GM12878 (cell line): ENCODE measurements at regions not wholly inside any gene's neighbourhood (a gene's known extent, or its start where the extent isn't known, plus 50 kb on each side); places are given as distances from the start of the nearest gene placed in this dataset.

ENCODE experiments used
- ATAC-seq: fragments of 200-7000 bp; cut with Tn5 transposase; 3 replicates; pipeline ENCODE4 v1.9.1; 2020; ENCODE audit warnings: mild to moderate bottlenecking, moderate library complexity
- BruUV-seq: library from RNA; stranded (reverse); fragments of 400-500 nt; replicated peaks from 2 replicates; lab custom pipeline; 2021; lab: Mats Ljungman, UMichigan
- CTCF ChIA-PET: fragments of 300-600 bp; sonication (Branson Sonifier 250); formaldehyde crosslinking; extraction: SDS; loops from one replicate; lab custom pipeline; 2021; ENCODE audit warnings: inconsistent platforms; lab: Yijun Ruan, JAX
- POLR2A ChIA-PET: fragments of 350-600 bp; formaldehyde crosslinking; extraction: SDS; loops from one replicate; lab custom pipeline; 2021; ENCODE audit warnings: inconsistent platforms; lab: Charles Lee
- RAD21 ChIA-PET: fragments of 300-600 bp; sonication (Branson Sonifier 250); formaldehyde crosslinking; loops from one replicate; lab custom pipeline; 2023; ENCODE audit warnings: antibody characterized with exemption; ENCODE audit not compliant: unreplicated experiment; lab: Charles Lee
- SMC1A ChIA-PET: fragments of 300-600 bp; sonication (Branson Sonifier 250); formaldehyde crosslinking; loops from one replicate; lab custom pipeline; 2023; ENCODE audit not compliant: unreplicated experiment, uncharacterized antibody; lab: Charles Lee
- DNase-seq: peaks from one replicate; pipeline ENCODE4 v3.0.0-alpha.2; 2011; ENCODE audit warnings: low read depth, low spot score
- FAIRE-seq: peaks from 3 replicates; lab custom pipeline; 2011; peaks lifted over from hg19 to GRCh38; lab: Jason Lieb, UNC
- H2AFZ ChIP-seq: 2 replicates; pipeline ENCODE4 v1.6.0; 2011; ENCODE audit warnings: low read depth, low read length, control low read depth; ENCODE audit not compliant: control insufficient read depth
- H3K27ac ChIP-seq: 2 replicates; pipeline ENCODE4 v1.5.1; 2011; ENCODE audit warnings: control low read depth; ENCODE audit not compliant: control insufficient read depth, insufficient read depth
- H3K27me3 ChIP-seq, 2 experiments: replicated peaks in 1 of 2; 2 replicates each; pipeline versions ENCODE4 v1.6.0 to v1.6.1; 2011; ENCODE audit warnings: low read length in 1 of 2; ENCODE audit not compliant: control insufficient read depth in 2 of 2, insufficient read depth in 2 of 2
- H3K36me3 ChIP-seq, 2 experiments: 2 replicates each; pipeline ENCODE4 v1.5.1; 2011; ENCODE audit warnings: low read length in 1 of 2; ENCODE audit not compliant: control insufficient read depth in 2 of 2, insufficient read depth in 2 of 2
- H3K4me1 ChIP-seq: 2 replicates; pipeline ENCODE4 v1.6.1; 2011; ENCODE audit warnings: mild to moderate bottlenecking, low read length, moderate library complexity, mixed read lengths; ENCODE audit not compliant: control insufficient read depth, insufficient read depth
- H3K4me2 ChIP-seq: 2 replicates; pipeline ENCODE4 v1.6.0; 2011; ENCODE audit warnings: control low read depth; ENCODE audit not compliant: control insufficient read depth, insufficient read depth
- H3K4me3 ChIP-seq: fragments of 200-600 bp; sonication (generic); 2 replicates; pipeline ENCODE4 v1.5.1; 2016
- H3K79me2 ChIP-seq: 2 replicates; pipeline ENCODE4 v1.6.0; 2011; ENCODE audit warnings: low read length; ENCODE audit not compliant: control insufficient read depth, insufficient read depth
- H3K9ac ChIP-seq: 2 replicates; pipeline ENCODE4 v1.8.0; 2011; ENCODE audit warnings: low read length, control low read depth, mixed read lengths; ENCODE audit not compliant: control insufficient read depth, insufficient read depth
- H3K9me3 ChIP-seq: replicated peaks from 3 replicates; pipeline ENCODE4 v1.5.1; 2011; ENCODE audit warnings: mild to moderate bottlenecking, low read length; ENCODE audit not compliant: control insufficient read depth, insufficient read depth
- H4K20me1 ChIP-seq: 2 replicates; pipeline ENCODE4 v1.6.0; 2011; ENCODE audit not compliant: control insufficient read depth, insufficient read depth
- ETV6 ChIP-seq, 2 experiments: fragments of 450-650 bp in 1 of 2; IDR thresholded peaks in 1 of 2; conservative IDR thresholded peaks in 1 of 2; 2 replicates each; pipeline ENCODE4 v1.6.1; 2014; ENCODE audit warnings: antibody characterized with exemption in 1 of 2, borderline replicate concordance in 1 of 2, low read depth in 1 of 2, mild to moderate bottlenecking in 1 of 2, moderate library complexity in 1 of 2
- GABPA ChIP-seq: IDR thresholded peaks from 2 replicates; pipeline ENCODE4 v1.6.1; 2014; ENCODE audit warnings: antibody characterized with exemption, low read depth, mild to moderate bottlenecking, inconsistent platforms
- HDAC2 ChIP-seq: fragments of 200-600 bp; sonication (generic); IDR thresholded peaks from 2 replicates; pipeline ENCODE4 v1.6.1; 2017
- IKZF1 ChIP-seq: fragments of 450-650 bp; conservative IDR thresholded peaks from 2 replicates; pipeline ENCODE4 v1.6.1; 2017; ENCODE audit warnings: antibody characterized with exemption, mild to moderate bottlenecking
- IKZF2 ChIP-seq, 2 experiments: fragments of 450-650 bp; IDR thresholded peaks; 2 replicates each; pipeline ENCODE4 v1.6.1; 2017; ENCODE audit warnings: mild to moderate bottlenecking in 2 of 2, moderate library complexity in 2 of 2
- MTA3 ChIP-seq: IDR thresholded peaks from 2 replicates; pipeline ENCODE4 v1.6.1; 2012; ENCODE audit warnings: low read length, inconsistent platforms, borderline replicate concordance
- NR2F1 ChIP-seq: fragments of 450-650 bp; conservative IDR thresholded peaks from 2 replicates; pipeline ENCODE4 v1.6.1; 2017; ENCODE audit warnings: mild to moderate bottlenecking
- POLR2AphosphoS2 ChIP-seq: IDR thresholded peaks from 2 replicates; pipeline ENCODE4 v1.6.1; 2011; ENCODE audit warnings: low read depth, mild to moderate bottlenecking, low read length, improper control_type of control experiment, moderate library complexity
- SUPT20H ChIP-seq: IDR thresholded peaks from 2 replicates; pipeline ENCODE4 v1.6.1; 2011; ENCODE audit warnings: low read depth, mild to moderate bottlenecking, low read length, moderate library complexity, borderline replicate concordance; ENCODE audit not compliant: control insufficient read depth
- WGBS: methylation state at CpG from one replicate; pipeline ENCODE4 v1.1.6; 2016; ENCODE audit warnings: low lambda C conversion rate; ENCODE audit not compliant: insufficient replicate concordance, insufficient coverage; ENCODE audit errors: missing lambda C conversion rate; 5-methylcytosine and 5-hydroxymethylcytosine counted together
- in situ Hi-C: fragments of 300-500 bp; cut with MboI; formaldehyde crosslinking; loops from 9 replicates; pipeline ENCODE4 v1.14.3; 2018; ENCODE audit warnings: mixed read lengths
- intact Hi-C: fragments of 100-400 bp; cut with micrococcal nuclease; formaldehyde crosslinking; loops from one replicate; pipeline ENCODE4 v1.14.2; 2022; ENCODE audit not compliant: unreplicated experiment
- TF ChIP-seq, protein P1 (sequence below): IDR thresholded peaks from 2 replicates; pipeline ENCODE4 v1.6.1; 2012; ENCODE audit warnings: mild to moderate bottlenecking, low read depth, low read length
- TF ChIP-seq, protein P2 (sequence below): fragments of 450-650 bp; formaldehyde crosslinking; IDR thresholded peaks from 2 replicates; pipeline ENCODE4 v1.5.0; 2022; ENCODE audit warnings: mild to moderate bottlenecking, missing genetic modification characterization
- TF ChIP-seq, protein P3 (sequence below): fragments of 450-650 bp; IDR thresholded peaks from 2 replicates; pipeline ENCODE4 v1.6.1; 2017; ENCODE audit warnings: antibody characterized with exemption, mild to moderate bottlenecking, moderate library complexity

DNA sequence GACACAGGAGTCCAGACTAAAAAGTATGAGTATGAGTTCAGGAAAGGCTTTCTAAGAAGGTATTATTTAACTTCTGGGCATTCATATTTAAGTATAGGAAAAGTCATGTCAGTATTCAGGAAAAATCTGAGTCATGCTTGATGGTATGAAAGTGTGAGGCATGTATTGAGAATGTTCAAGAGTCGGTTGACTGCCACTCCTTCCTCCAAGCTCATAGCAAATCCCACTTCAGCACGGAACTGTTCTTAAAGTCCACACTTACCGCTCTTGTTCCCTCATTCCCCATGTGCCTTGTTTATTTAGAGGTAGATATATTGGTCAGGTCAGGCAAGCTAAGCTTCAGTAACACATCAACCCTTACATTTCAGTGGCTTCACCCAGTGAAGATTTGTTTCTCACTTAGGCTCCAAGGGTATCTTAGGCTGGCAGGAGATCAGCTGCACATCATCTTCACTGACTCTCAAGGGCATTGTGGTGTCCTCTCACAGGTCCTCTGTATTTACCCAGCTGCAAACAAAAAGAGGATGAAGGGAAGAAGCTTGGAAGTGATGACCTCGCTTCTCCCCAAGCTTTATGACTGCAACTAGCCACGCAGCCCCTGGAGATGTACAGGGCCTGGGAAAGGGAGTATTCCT is 1189.2 kb downstream of the EFNB2 start (continued):
- no peak for TF ChIP-seq IKZF2 (IDR thresholded peaks at IDR 0.05)
- TF ChIP-seq, all 136 proteins: peak for 0

DNA sequence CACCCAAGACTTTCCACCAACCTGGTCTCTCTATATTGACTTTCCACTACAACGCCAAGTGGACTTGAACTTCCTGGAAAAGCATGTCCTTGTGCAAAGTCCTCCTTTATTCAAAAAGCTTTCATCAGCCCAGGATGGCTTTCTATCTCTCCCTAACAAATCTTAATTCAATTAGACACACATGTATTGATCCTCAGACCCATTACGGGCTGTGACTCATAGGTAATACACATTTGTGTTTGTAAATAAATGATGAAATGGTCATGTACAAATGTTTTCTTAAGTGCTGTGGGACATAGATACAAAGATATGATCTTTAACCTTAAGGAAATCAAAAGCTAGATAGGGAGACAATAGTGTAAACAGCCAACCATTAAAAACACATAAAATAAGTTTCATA is 1189.7 kb downstream of the EFNB2 start:
- no peak for DNase-seq
- no peak for FAIRE-seq
- ATAC-seq, result no peak
- H3K36me3 ChIP-seq, result no peaks in the 10 kb centered on the region
- H3K9me3 ChIP-seq, result no peaks in the 10 kb centered on the region
- H4K20me1 ChIP-seq, result no peaks in the 10 kb centered on the region
- no peaks in the 10 kb centered on the region for H3K4me1 ChIP-seq
- H3K4me3 ChIP-seq, result no peak overlapping the region
- ChIA-PET CTCF (interaction anchor here (0.6 to 1.0 kb wide), 2 partner anchors 8 to 128 kb away, joined by 4 read pairs; no protein-coding TSS in a partner anchor), SMC1A (no interaction called here), POLR2A (interaction anchor here (0.7 kb wide), 1 partner anchor 24 kb away, joined by 3 read pairs; no protein-coding TSS in a partner anchor), RAD21 (no interaction called here)
- H3K4me2 ChIP-seq, result no peak overlapping the region
- H3K9ac ChIP-seq, result no peak overlapping the region
- no peak overlapping the region for H3K27ac ChIP-seq
- H2AFZ ChIP-seq, result no peak overlapping the region
- no TSS peak for BruUV-seq
- H3K27me3 ChIP-seq, result no peaks in the 10 kb centered on the region
- WGBS, result 26% methylated on average over 2 of the region's 2 CpGs
- intact Hi-C loops, result no loop called here
- H3K79me2 ChIP-seq, result no peaks in the 10 kb centered on the region
- in situ Hi-C loops, result no loop called here
- TF ChIP-seq IKZF1 (no peak), SUPT20H (no peak), HDAC2 (no peak), NR2F1 (no peak), GABPA (no peak), MTA3 (no peak), ETV6 (conservative IDR thresholded peaks at IDR 0.05 in 1 of 2, IDR thresholded peaks at IDR 0.05 in 1 of 2; ENCODE audit: borderline replicate concordance in 1 of 2, low read depth in 1 of 2) (no peak), POLR2AphosphoS2 (no peak)
- TF ChIP-seq, protein P1, sequence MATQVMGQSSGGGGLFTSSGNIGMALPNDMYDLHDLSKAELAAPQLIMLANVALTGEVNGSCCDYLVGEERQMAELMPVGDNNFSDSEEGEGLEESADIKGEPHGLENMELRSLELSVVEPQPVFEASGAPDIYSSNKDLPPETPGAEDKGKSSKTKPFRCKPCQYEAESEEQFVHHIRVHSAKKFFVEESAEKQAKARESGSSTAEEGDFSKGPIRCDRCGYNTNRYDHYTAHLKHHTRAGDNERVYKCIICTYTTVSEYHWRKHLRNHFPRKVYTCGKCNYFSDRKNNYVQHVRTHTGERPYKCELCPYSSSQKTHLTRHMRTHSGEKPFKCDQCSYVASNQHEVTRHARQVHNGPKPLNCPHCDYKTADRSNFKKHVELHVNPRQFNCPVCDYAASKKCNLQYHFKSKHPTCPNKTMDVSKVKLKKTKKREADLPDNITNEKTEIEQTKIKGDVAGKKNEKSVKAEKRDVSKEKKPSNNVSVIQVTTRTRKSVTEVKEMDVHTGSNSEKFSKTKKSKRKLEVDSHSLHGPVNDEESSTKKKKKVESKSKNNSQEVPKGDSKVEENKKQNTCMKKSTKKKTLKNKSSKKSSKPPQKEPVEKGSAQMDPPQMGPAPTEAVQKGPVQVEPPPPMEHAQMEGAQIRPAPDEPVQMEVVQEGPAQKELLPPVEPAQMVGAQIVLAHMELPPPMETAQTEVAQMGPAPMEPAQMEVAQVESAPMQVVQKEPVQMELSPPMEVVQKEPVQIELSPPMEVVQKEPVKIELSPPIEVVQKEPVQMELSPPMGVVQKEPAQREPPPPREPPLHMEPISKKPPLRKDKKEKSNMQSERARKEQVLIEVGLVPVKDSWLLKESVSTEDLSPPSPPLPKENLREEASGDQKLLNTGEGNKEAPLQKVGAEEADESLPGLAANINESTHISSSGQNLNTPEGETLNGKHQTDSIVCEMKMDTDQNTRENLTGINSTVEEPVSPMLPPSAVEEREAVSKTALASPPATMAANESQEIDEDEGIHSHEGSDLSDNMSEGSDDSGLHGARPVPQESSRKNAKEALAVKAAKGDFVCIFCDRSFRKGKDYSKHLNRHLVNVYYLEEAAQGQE, result no peak
- TF ChIP-seq, protein P2, sequence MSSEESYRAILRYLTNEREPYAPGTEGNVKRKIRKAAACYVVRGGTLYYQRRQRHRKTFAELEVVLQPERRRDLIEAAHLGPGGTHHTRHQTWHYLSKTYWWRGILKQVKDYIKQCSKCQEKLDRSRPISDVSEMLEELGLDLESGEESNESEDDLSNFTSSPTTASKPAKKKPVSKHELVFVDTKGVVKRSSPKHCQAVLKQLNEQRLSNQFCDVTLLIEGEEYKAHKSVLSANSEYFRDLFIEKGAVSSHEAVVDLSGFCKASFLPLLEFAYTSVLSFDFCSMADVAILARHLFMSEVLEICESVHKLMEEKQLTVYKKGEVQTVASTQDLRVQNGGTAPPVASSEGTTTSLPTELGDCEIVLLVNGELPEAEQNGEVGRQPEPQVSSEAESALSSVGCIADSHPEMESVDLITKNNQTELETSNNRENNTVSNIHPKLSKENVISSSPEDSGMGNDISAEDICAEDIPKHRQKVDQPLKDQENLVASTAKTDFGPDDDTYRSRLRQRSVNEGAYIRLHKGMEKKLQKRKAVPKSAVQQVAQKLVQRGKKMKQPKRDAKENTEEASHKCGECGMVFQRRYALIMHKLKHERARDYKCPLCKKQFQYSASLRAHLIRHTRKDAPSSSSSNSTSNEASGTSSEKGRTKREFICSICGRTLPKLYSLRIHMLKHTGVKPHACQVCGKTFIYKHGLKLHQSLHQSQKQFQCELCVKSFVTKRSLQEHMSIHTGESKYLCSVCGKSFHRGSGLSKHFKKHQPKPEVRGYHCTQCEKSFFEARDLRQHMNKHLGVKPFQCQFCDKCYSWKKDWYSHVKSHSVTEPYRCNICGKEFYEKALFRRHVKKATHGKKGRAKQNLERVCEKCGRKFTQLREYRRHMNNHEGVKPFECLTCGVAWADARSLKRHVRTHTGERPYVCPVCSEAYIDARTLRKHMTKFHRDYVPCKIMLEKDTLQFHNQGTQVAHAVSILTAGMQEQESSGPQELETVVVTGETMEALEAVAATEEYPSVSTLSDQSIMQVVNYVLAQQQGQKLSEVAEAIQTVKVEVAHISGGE (CRISPR knock-in tag), result no peak
- TF ChIP-seq, protein P3, sequence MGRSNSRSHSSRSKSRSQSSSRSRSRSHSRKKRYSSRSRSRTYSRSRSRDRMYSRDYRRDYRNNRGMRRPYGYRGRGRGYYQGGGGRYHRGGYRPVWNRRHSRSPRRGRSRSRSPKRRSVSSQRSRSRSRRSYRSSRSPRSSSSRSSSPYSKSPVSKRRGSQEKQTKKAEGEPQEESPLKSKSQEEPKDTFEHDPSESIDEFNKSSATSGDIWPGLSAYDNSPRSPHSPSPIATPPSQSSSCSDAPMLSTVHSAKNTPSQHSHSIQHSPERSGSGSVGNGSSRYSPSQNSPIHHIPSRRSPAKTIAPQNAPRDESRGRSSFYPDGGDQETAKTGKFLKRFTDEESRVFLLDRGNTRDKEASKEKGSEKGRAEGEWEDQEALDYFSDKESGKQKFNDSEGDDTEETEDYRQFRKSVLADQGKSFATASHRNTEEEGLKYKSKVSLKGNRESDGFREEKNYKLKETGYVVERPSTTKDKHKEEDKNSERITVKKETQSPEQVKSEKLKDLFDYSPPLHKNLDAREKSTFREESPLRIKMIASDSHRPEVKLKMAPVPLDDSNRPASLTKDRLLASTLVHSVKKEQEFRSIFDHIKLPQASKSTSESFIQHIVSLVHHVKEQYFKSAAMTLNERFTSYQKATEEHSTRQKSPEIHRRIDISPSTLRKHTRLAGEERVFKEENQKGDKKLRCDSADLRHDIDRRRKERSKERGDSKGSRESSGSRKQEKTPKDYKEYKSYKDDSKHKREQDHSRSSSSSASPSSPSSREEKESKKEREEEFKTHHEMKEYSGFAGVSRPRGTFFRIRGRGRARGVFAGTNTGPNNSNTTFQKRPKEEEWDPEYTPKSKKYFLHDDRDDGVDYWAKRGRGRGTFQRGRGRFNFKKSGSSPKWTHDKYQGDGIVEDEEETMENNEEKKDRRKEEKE, result no peak
